K562 (cell line): ENCODE measurements at regions not wholly inside any gene's neighbourhood (a gene's known extent, or its start where the extent isn't known, plus 50 kb on each side); places are given as distances from the start of the nearest gene placed in this dataset.
A peak's percentile ranks its signal among the peaks of the same experiment; 100 is the strongest.

Source experiments
- CBX5 ChIP-seq: IDR thresholded peaks from 2 replicates; pipeline ENCODE4 v1.6.1; 2014; ENCODE audit warnings: low read depth, borderline replicate concordance
- CCNT2 ChIP-seq: IDR thresholded peaks from 2 replicates; pipeline ENCODE4 v1.6.1; 2011; ENCODE audit warnings: borderline replicate concordance, low read depth, mild to moderate bottlenecking, moderate library complexity, mixed read lengths, low read length; ENCODE audit not compliant: insufficient read length; ENCODE audit errors: extremely low read depth
- CREB1 ChIP-seq, 2 experiments: sonication (generic) in 1 of 2; formaldehyde crosslinking in 1 of 2; IDR thresholded peaks; 2 replicates each; pipeline versions ENCODE4 v1.6.1 to v1.8.0; 2012 to 2022; ENCODE audit warnings: inconsistent platforms in 1 of 2, mild to moderate bottlenecking in 1 of 2, missing genetic modification reagents in 1 of 2, moderate library complexity in 1 of 2
- CXXC5 ChIP-seq: fragments of 250-450 bp; sonication (Bioruptor Pico); IDR thresholded peaks from 2 replicates; pipeline ENCODE4 v1.8.0; 2022; ENCODE audit warnings: inconsistent platforms, mild to moderate bottlenecking, moderate library complexity
- FOSL1 ChIP-seq: fragments of 200-800 bp; sonication (Bioruptor generic); conservative IDR thresholded peaks from 2 replicates; pipeline ENCODE4 v1.6.1; 2016; ENCODE audit warnings: missing genetic modification characterization, missing compliant biosample characterization
- FOXK2 ChIP-seq, 2 experiments: fragments of 450-650 bp; IDR thresholded peaks in 1 of 2; conservative IDR thresholded peaks in 1 of 2; 2 replicates each; pipeline ENCODE4 v1.6.1; 2016; ENCODE audit warnings: low read depth in 2 of 2, mild to moderate bottlenecking in 1 of 2
- HDAC6 ChIP-seq: IDR thresholded peaks from 2 replicates; pipeline ENCODE4 v1.6.1; 2012; ENCODE audit warnings: low read depth, mild to moderate bottlenecking, control low read depth, inconsistent platforms, low read length, moderate library complexity
- NCOA1 ChIP-seq: fragments of 450-650 bp; IDR thresholded peaks from 2 replicates; pipeline ENCODE4 v1.6.1; 2016; ENCODE audit warnings: low read depth
- NR2C2 ChIP-seq, 2 experiments: fragments of 200-800 bp in 1 of 2; sonication (Bioruptor generic) in 1 of 2; sonication (generic) in 1 of 2; formaldehyde crosslinking in 1 of 2; IDR thresholded peaks; 2 replicates each; pipeline versions ENCODE4 v1.6.1 to v1.8.0; 2016 to 2022; ENCODE audit warnings: mild to moderate bottlenecking in 1 of 2, missing compliant biosample characterization in 1 of 2, missing genetic modification characterization in 1 of 2, missing genetic modification reagents in 1 of 2
- NRF1 ChIP-seq, 2 experiments: fragments of 450-650 bp; IDR thresholded peaks in 1 of 2; conservative IDR thresholded peaks in 1 of 2; 2 replicates each; pipeline ENCODE4 v1.6.1; 2014; ENCODE audit warnings: mild to moderate bottlenecking in 2 of 2
- TAF9B ChIP-seq: fragments of 450-650 bp; IDR thresholded peaks from 2 replicates; pipeline ENCODE4 v1.6.1; 2018; ENCODE audit warnings: mild to moderate bottlenecking; ENCODE audit not compliant: partially characterized antibody
- ZFX ChIP-seq: sonication (generic); formaldehyde crosslinking; IDR thresholded peaks from 2 replicates; pipeline ENCODE4 v1.8.0; 2022; ENCODE audit warnings: mild to moderate bottlenecking, missing genetic modification reagents, moderate library complexity
- TF ChIP-seq, protein P1 (sequence below): fragments of 450-650 bp; IDR thresholded peaks from 2 replicates; pipeline ENCODE4 v1.7.1; 2018; ENCODE audit warnings: mild to moderate bottlenecking, low read depth; ENCODE audit not compliant: partially characterized antibody
- TF ChIP-seq, protein P2 (sequence below): fragments of 250-450 bp; sonication (Bioruptor Pico); IDR thresholded peaks from 2 replicates; pipeline ENCODE4 v1.5.0; 2021; ENCODE audit warnings: mild to moderate bottlenecking, moderate library complexity
- TF ChIP-seq, protein P3 (sequence below), 3 experiments: fragments of 200-800 bp in 1 of 3; fragments of 250-450 bp in 1 of 3; fragments of 450-650 bp in 1 of 3; sonication (Bioruptor Pico) in 1 of 3; sonication (Bioruptor generic) in 1 of 3; formaldehyde crosslinking in 1 of 3; IDR thresholded peaks; 2 replicates each; pipeline versions ENCODE4 v1.6.1 to v1.8.0; 2016 to 2022; ENCODE audit warnings: mild to moderate bottlenecking in 2 of 3, missing genetic modification characterization in 2 of 3, missing compliant biosample characterization in 1 of 3, moderate library complexity in 1 of 3

DNA sequence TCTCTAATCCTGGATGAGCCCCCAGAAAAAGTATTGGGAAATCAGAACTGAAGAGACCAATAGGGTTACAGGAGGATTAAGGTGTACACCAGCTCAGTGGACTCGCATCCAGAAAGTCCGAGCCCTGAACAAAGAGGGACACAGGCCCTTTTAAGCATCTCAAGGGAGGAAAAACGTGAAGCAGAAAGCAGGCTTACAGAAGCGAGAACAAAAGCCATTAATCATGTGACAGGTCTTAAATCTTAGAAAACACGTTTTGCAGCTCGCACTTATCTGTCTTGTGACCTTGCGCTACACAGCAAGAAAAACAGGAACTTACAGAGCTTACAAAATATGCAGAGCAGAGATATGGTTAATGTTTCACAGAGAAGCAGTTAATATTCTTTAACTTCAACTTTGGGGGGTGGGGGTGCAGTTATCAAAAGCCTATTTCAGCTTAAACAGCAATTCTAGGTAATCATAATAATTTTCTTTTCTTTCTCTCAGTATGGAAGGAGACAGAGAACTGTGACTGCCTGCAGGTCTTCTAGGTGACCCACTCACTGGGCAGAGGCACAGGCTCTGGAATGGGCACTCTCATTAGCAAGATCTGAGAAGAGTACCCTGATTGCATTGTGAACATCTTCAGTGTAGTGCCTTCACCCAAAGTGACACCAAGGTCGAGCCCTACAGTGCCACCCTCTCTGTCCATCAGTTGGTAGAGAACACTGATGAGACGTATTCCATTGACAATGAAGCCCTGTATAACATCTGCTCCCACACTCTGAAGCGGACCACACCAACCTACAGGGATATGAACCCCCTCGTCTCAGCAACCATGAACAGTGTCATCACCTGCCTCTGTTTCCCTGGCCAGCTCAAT is 65.0 kb upstream of the MOCS1 start (continued):
- TF ChIP-seq, protein P1, sequence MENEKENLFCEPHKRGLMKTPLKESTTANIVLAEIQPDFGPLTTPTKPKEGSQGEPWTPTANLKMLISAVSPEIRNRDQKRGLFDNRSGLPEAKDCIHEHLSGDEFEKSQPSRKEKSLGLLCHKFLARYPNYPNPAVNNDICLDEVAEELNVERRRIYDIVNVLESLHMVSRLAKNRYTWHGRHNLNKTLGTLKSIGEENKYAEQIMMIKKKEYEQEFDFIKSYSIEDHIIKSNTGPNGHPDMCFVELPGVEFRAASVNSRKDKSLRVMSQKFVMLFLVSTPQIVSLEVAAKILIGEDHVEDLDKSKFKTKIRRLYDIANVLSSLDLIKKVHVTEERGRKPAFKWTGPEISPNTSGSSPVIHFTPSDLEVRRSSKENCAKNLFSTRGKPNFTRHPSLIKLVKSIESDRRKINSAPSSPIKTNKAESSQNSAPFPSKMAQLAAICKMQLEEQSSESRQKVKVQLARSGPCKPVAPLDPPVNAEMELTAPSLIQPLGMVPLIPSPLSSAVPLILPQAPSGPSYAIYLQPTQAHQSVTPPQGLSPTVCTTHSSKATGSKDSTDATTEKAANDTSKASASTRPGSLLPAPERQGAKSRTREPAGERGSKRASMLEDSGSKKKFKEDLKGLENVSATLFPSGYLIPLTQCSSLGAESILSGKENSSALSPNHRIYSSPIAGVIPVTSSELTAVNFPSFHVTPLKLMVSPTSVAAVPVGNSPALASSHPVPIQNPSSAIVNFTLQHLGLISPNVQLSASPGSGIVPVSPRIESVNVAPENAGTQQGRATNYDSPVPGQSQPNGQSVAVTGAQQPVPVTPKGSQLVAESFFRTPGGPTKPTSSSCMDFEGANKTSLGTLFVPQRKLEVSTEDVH: peak; percentile 56
- TF ChIP-seq, protein P2, sequence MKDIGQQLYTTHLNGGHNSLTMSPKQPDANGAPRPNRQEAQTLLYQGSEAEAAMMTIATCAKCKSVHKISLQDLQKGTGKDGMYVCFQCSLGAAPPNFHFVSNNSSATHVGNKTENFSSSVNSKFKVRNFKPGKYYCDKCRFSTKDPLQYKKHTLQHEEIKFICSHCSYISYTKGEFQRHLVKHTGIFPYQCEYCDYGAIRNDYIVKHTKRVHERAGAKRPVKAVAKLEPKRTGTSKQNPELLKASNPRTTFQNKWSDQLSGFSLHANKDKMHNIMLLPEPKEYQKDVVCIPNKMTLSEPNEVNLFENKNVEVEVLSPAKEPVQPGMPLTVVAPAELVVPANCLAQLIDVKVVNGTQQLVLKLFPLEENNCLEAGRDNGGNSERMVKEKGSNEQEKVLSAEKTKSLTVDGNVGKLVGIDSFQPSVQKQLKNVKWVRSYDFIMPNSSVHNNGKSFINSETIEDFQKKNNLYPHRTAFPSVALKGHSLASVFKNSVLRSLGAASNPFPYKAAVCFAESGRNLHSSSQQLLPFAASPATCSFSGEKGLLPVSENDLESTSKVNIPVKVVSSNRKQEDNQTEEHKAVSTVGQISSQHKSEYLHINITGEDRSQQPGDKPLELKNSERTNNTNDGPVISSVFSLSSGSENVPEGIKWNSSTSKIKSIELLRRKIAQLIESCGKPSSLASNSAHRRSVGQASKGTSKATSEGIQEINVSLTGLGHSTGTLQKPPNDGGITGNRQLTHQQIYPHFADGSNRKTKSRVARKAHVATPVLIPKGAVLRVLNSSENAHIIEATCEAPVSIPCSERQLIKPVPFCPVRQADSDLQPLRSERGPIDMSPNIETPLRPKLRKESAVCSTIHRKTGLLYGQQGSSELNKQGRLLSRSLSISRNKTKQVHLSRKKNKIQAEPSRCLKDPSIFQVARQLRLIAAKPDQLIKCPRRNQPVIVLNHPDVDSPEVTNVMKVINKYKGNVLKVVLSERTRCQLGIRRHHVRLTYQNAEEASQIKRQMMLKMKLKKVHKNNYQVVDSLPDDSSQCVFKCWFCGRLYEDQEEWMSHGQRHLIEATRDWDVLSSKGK: no peak
- TF ChIP-seq CCNT2 (peak; percentile 78), CREB1 (IDR thresholded peaks at IDR 0.05) (no peak), CREB1 (CRISPR knock-in tag; IDR thresholded peaks at IDR 0.05) (0 out of 2 replicates have a peak, but pooled peaks have one; percentile 5), CBX5 (peak; percentile 93), FOXK2 (conservative IDR thresholded peaks at IDR 0.05 in 1 of 2, IDR thresholded peaks at IDR 0.05 in 1 of 2; ENCODE audit: low read depth in 2 of 2) (peak; percentile 75 to 80), NR2C2 (CRISPR knock-in tag; IDR thresholded peaks at IDR 0.05) (no peak), NR2C2 (tag; IDR thresholded peaks at IDR 0.05) (peak; percentile 63; the same call in 1 of the 2 replicates), CXXC5 (peak; percentile 98), HDAC6 (no peak), NRF1 (conservative IDR thresholded peaks at IDR 0.05 in 1 of 2, IDR thresholded peaks at IDR 0.05 in 1 of 2) (0 out of 4 replicates have a peak, but pooled peaks have one; percentile 15 to 21), ZFX (CRISPR knock-in tag) (no peak), NCOA1 (peak; percentile 87), FOSL1 (tag) (peak; percentile 76), TAF9B (peak; percentile 35)
- TF ChIP-seq, protein P3, sequence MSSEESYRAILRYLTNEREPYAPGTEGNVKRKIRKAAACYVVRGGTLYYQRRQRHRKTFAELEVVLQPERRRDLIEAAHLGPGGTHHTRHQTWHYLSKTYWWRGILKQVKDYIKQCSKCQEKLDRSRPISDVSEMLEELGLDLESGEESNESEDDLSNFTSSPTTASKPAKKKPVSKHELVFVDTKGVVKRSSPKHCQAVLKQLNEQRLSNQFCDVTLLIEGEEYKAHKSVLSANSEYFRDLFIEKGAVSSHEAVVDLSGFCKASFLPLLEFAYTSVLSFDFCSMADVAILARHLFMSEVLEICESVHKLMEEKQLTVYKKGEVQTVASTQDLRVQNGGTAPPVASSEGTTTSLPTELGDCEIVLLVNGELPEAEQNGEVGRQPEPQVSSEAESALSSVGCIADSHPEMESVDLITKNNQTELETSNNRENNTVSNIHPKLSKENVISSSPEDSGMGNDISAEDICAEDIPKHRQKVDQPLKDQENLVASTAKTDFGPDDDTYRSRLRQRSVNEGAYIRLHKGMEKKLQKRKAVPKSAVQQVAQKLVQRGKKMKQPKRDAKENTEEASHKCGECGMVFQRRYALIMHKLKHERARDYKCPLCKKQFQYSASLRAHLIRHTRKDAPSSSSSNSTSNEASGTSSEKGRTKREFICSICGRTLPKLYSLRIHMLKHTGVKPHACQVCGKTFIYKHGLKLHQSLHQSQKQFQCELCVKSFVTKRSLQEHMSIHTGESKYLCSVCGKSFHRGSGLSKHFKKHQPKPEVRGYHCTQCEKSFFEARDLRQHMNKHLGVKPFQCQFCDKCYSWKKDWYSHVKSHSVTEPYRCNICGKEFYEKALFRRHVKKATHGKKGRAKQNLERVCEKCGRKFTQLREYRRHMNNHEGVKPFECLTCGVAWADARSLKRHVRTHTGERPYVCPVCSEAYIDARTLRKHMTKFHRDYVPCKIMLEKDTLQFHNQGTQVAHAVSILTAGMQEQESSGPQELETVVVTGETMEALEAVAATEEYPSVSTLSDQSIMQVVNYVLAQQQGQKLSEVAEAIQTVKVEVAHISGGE (CRISPR knock-in tag; IDR thresholded peaks at IDR 0.05): peak in 1 of 3 experiments; percentile 85; a peak in 1 of 6 replicates
